ENCODE measurements at regions not wholly inside any gene's neighbourhood (a gene's known extent, or its start where the extent isn't known, plus 50 kb on each side); places are given as distances from the start of the nearest gene placed in this dataset.

GRCh38 chr3:11089931-11090330 is 64.4 kb upstream of the HRH1 start:
- DNase-seq (no peak), ATAC-seq (no peak)
- H3K4me1 Mint-ChIP-seq, result no peaks in the 10 kb centered on the region
- H3K36me3 Mint-ChIP-seq, result no peaks in the 10 kb centered on the region
- H3K27me3 Mint-ChIP-seq, result peaks cover 11% of the 10 kb centered on the region
- CTCF ChIA-PET, result no interaction called here
- no peak overlapping the region for H3K27ac Mint-ChIP-seq
- H3K4me3 Mint-ChIP-seq, result no peak overlapping the region
- no peaks in the 10 kb centered on the region for H3K9me3 Mint-ChIP-seq (ENCODE audit: low read depth)

GRCh38 chr3:11090551-11090950 is 63.7 kb upstream of the HRH1 start:
- H3K4me1 Mint-ChIP-seq, result no peaks in the 10 kb centered on the region
- no peaks in the 10 kb centered on the region for H3K36me3 Mint-ChIP-seq
- ATAC-seq, result no peak
- no peak overlapping the region for H3K4me3 Mint-ChIP-seq
- H3K27me3 Mint-ChIP-seq, result peaks cover 14% of the 10 kb centered on the region
- DNase-seq, result no peak
- CTCF ChIA-PET, result interaction anchor here (0.9 kb wide), 1 partner anchor 30 kb away, joined by 3 read pairs; no protein-coding TSS in a partner anchor
- H3K9me3 Mint-ChIP-seq (ENCODE audit: low read depth), result no peaks in the 10 kb centered on the region
- no peak overlapping the region for H3K27ac Mint-ChIP-seq

GRCh38 chr3:11091088-11091590 is 63.2 kb upstream of the HRH1 start:
- Mint-ChIP-seq H3K9me3 (ENCODE audit: low read depth) (no peaks in the 10 kb centered on the region), H3K4me3 (no peak overlapping the region), H3K27ac (no peak overlapping the region), H3K4me1 (peaks cover 1% of the 10 kb centered on the region), H3K27me3 (peaks cover 14% of the 10 kb centered on the region), H3K36me3 (no peaks in the 10 kb centered on the region)
- DNase-seq (no peak), ATAC-seq (no peak)
- CTCF ChIA-PET, result interaction anchor here (0.9 to 1.5 kb wide), 2 partner anchors 10 to 31 kb away, joined by 3 to 4 read pairs; no protein-coding TSS in a partner anchor

GRCh38 chr3:11091791-11092190 is 62.5 kb upstream of the HRH1 start:
- Mint-ChIP-seq H3K36me3 (no peaks in the 10 kb centered on the region), H3K4me3 (no peak overlapping the region), H3K9me3 (ENCODE audit: low read depth) (no peaks in the 10 kb centered on the region), H3K27ac (no peak overlapping the region), H3K4me1 (peaks cover 7% of the 10 kb centered on the region), H3K27me3 (peaks cover 14% of the 10 kb centered on the region)
- CTCF ChIA-PET, result interaction anchor here (1.5 kb wide), 1 partner anchor 9 kb away, joined by 4 read pairs; no protein-coding TSS in a partner anchor
- DNase-seq (no peak), ATAC-seq (no peak)

GRCh38 chr3:11093823-11094340 is 60.4 kb upstream of the HRH1 start:
- CTCF ChIA-PET, result no interaction called here
- DNase-seq (no peak), ATAC-seq (no peak)
- Mint-ChIP-seq H3K4me3 (no peak overlapping the region), H3K36me3 (no peaks in the 10 kb centered on the region), H3K27me3 (peaks cover 19% of the 10 kb centered on the region), H3K4me1 (peaks cover 12% of the 10 kb centered on the region), H3K27ac (no peak overlapping the region), H3K9me3 (ENCODE audit: low read depth) (no peaks in the 10 kb centered on the region)

GRCh38 chr3:11095932-11096265 is 58.4 kb upstream of the HRH1 start:
- H3K4me1 Mint-ChIP-seq, result peaks cover 12% of the 10 kb centered on the region
- H3K36me3 Mint-ChIP-seq, result no peaks in the 10 kb centered on the region
- H3K27ac Mint-ChIP-seq, result no peak overlapping the region
- H3K27me3 Mint-ChIP-seq, result peaks cover 22% of the 10 kb centered on the region
- ATAC-seq, result no peak
- no peak for DNase-seq
- H3K4me3 Mint-ChIP-seq, result no peak overlapping the region
- CTCF ChIA-PET, result interaction anchor here (1.8 kb wide), 1 partner anchor 36 kb away, joined by 6 read pairs; no protein-coding TSS in a partner anchor
- no peaks in the 10 kb centered on the region for H3K9me3 Mint-ChIP-seq (ENCODE audit: low read depth)

GRCh38 chr3:11096266-11097139 is 57.8 kb upstream of the HRH1 start:
- Mint-ChIP-seq H3K4me3 (no peak overlapping the region), H3K27ac (no peak overlapping the region), H3K36me3 (no peaks in the 10 kb centered on the region), H3K27me3 (peaks cover 25% of the 10 kb centered on the region), H3K9me3 (ENCODE audit: low read depth) (no peaks in the 10 kb centered on the region), H3K4me1 (peaks cover 12% of the 10 kb centered on the region)
- CTCF ChIA-PET, result interaction anchor here (1.8 kb wide), 1 partner anchor 36 kb away, joined by 6 read pairs; no protein-coding TSS in a partner anchor
- DNase-seq (peak; percentile 71), ATAC-seq (peak; percentile 90)

- ATAC-seq (no peak), DNase-seq (no peak)
- Mint-ChIP-seq H3K9me3 (ENCODE audit: low read depth) (peaks cover 4% of the 10 kb centered on the region), H3K36me3 (no peaks in the 10 kb centered on the region), H3K27ac (no peak overlapping the region), H3K4me3 (no peak overlapping the region), H3K4me1 (peaks cover 12% of the 10 kb centered on the region), H3K27me3 (peaks cover 27% of the 10 kb centered on the region)
- CTCF ChIA-PET, result no interaction called here
Observed at GRCh38 chr3:11099306-11099705, 55.0 kb upstream of the HRH1 start.
